ENCODE measurements at regions not wholly inside any gene's neighbourhood (a gene's known extent, or its start where the extent isn't known, plus 50 kb on each side); places are given as distances from the start of the nearest gene placed in this dataset.
"Not testable (repeated sequence)": the region's sequence is repeated elsewhere in the genome, so short reads cannot be mapped to it uniquely, and the experiment has no call there.

DNA sequence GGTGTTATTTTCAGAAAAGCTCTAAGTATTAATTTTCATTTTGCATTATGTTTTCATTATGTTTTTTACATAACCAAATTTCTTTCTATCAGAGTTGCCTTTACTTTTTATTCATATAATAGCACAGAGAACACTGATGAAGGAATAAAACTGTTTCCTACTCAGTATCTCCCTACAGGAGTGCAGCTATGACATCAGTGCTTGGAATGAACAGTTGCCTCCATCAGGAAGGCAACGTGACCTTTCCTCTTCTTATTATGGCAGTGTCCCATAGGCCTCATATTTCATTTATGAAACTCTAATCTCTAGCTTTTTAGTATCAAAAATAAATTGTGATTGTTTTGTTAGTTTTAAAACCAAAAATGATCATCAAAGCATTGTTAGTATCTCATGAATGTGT, 712.8 kb downstream of the CD109 start:
- DNase-seq (ENCODE audit: low spot score), result no peak

DNA sequence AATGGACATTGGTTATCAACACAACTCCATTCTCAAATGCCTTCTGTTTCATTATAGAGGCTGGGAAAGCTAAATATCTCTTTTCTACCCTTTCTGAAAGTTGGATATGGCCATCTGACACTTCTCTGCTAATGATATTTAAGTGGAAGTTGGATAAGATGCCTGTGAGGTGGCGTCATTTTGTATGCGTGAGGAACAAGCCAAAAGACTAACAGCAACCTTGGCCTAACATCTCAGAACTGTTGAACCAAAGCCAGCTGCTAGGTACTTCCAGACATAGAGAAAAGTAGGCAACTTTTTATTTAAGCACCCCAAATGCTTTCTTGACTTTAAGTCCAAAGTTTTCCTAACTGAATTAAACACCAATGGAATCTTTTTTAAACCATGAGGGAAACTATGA, 708.4 kb downstream of the CD109 start:
- DNase-seq (ENCODE audit: low spot score), result no peak

DNA sequence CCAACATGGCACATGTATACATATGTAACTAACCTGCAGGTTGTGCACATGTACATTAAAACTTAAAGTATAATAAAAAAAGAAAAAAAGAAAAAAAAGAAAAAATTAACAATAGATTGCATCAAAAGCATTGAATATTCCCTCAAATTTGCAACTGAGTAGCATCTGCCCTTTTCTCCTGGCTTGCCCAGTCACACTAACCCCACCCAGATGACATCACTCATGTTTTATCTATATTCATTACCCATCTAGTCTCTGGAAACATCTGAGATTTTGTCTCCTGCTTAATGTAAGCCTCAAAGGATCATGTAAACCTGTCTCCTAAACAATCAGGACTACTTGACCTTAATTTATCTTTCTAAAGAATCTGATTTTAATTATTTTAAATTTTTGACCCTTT, 706.8 kb downstream of the CD109 start:
- no peak for DNase-seq (ENCODE audit: low spot score)

DNA sequence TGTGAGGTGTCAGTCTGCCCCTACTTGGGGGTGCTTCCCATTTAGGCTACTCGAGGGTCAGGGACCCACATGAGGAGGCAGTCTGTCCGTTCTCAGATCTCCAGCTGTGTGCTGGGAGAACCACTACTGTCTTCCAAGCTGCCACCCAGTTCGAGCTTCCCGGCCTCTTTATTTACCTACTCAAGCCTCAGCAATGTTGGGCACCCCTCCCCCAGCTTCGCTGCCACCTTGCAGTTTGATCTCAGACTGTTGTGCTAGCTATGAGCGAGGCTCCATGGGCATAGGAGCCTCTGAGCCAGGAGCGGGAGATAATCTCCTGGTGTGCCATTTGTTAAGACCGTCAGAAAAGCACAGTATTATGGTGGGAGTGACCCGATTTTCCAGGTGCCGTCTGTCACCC, 682.4 kb downstream of the CD109 start:
- DNase-seq (ENCODE audit: low spot score), result not testable (repeated sequence)

DNA sequence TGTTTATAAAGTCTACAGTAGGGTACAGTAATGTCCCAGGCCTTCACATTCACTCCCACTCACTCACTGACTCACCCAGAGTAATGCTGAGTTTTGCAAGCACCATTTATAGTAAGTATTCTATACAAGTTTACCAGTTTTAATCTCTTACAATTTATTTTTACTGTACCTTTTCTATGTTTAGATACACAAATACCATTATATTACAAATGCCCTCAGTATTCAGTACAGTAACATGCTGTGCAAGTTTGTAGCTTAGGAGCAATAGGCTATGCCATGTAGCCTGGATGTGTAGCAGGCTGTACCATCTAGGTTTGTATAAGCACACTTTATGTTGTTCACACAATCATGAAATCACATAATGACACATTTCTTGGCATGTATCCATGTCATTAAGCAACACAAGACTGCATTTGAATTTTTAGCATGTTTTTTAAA, 673.6 kb downstream of the CD109 start:
- DNase-seq (ENCODE audit: low spot score), result no peak

DNA sequence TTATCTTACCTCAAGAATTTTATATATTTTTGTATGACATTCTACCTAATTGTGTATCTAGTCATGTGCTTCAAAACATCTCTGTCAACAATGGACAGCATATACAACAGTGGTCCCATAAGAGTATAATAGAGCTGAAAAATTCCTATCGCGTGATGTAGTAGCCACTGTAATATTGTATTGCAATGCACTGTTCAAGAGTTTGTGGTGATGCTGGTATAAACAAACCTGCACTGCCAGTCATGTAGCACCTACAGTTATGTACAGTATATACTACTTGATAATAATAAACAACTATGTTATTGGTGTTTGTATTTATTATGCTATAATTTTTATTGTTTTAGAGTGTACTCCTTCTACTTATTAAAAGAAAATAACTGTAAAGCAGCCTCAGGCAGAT, 672.7 kb downstream of the CD109 start:
- no peak for DNase-seq (ENCODE audit: low spot score)

DNA sequence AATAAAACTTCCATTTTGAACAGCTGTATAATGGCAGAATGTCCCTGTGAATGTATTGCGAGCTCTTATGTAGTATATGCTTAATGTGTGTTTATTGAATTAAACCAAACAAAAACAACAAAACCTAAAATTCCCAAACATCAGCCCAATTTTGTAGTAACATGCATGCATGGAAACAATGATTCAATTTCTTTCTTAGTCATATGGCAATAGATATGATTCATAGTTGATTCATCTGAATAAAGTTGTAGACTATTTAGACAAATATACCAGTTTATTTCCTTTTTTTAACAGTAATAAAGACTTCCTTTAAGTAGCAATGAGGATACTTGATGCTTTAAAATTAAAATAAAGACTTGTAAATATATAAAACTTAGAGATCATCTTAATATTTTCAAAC, 670.6 kb downstream of the CD109 start:
- no peak for DNase-seq (ENCODE audit: low spot score)

DNA sequence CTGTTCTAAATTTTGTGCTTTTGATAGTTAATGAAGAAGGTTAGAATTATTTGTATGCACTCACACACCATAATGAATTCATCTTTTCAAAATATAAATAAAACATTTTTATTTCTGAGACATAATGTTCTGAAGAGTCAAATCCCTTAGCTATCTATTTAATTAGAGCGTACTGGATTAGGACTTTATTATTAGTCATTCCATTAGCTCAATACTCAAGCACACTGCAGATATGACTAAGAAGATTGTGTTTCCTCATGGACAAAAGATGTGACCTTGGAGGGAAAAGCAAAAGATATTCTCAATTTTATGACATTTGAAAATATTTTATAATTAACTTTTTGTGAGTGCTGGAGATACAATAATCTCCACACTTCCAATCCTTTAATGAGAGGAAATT, 666.4 kb downstream of the CD109 start:
- DNase-seq (ENCODE audit: low spot score), result no peak

DNA sequence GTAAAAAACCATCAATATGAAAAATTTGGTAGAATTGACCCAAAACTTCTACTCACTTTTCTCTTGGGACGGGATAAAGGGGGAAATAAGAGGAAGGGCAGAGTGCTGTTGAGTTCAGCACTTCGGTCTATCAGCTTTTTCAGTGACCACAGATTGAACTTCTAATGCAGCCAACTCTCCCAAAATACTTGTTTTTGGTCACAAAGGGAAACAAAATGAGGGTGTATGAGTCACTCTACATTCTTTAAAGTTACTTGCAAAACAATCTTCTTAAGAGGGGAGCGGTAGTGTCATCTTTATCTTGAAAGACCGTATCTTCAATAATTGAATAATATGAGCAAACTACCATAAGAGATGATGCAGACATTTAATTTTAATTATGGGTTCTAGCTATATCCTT, 661.3 kb downstream of the CD109 start:
- DNase-seq (ENCODE audit: low spot score), result no peak

DNA sequence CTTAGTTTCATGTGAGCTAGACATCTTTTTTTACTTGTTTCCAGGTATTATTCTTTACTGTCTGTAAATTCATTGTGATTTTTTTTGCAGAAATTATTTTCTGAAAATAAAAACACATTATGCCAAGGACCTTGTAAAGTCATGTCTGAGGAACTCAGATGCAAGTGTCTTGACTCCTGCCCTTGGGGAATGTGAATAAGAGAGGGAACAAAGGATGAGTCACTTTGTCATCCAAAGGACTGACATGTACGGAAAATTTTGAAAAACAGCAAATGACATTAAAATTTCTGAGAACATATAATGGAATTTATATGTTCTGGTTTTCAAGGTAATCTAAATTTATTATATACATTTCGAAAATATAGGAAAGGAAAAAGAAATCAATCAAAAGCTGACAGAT, 660.4 kb downstream of the CD109 start:
- no peak for DNase-seq (ENCODE audit: low spot score)

DNA sequence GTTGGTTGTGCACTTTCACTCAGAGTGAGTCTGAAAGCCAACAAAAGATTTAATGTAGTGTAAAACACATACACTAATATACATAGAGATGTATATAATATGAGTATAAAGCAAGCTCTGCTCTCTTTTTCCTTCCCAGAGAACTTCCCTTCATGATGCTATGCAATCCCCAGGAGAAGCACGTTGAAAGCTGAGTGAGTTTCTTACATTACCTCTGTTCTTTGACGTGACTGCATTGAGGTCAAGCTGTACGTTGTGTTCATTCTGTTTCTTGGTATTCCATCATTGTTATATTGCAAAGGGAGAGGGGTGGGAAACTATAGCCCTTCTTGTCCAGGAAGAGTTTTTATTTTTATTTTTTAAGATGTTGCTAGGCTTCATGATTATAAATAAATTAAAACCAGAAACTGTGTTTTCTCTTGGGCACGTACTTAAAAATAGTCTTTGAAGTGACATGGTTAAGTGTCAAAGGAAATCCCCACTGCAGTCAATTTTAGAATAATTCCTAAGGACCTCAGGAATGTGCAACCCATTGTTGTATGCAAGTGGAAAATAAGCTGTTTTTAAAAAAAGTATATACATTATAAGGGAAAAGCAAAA, 651.0 kb downstream of the CD109 start:
- no peak for DNase-seq (ENCODE audit: low spot score)

DNA sequence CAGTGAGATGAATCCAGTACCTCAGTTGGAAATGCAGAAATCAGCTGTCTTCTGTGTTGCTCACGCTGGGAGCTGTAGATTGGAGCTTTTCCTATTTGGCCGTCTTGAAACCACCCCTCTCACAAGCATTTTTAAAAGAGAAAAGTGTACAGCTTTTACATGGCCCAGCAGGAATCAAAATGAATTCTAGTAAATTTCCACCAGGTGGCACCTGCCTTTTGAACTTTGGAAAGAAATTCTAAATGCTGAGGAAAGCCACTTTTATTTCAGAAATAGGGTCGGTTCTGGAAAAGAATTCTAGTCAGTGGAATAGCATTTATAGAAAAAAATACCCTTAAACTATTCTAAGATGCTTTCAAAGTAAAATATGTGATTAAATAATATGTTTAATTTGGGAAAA, 647.8 kb downstream of the CD109 start:
- DNase-seq (ENCODE audit: low spot score), result no peak

DNA sequence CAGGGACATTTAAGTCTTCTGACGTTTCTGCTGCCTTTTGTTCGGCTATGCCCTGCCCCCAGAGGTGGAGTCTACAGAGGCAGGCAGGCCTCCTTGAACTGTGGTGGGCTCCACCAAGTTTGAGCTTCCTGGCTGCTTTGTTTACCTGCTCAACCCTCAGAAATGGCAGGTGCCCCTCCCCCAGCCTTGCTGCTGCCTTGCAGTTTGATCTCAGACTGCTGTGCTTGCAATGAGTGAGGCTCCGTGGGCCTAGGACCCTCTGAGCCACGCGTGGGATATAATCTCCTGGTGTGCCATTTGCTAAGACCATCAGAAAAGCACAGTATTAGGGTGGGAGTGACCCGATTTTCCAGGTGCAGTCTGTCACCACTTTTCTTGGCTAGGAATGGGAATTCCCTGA, 647.3 kb downstream of the CD109 start:
- not testable (repeated sequence) for DNase-seq (ENCODE audit: low spot score)

DNA sequence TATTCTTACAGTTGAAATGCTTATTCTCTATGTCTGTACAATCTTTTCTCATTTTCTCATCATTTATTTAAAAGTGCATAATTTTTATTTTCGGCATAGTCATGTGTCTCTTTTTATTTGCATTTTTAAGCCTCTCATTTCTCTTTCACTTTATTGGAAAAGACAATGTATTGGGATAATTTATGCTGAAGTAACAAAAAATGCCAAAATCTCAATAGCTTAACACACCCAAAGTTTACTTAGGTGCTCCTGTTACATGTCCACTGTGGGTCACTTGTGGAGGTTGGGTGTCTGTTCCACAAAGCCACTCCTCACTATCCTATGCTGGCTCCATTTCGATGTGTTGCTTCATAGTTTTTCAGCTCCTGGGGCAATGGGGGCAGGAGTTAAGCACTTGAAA, 638.7 kb downstream of the CD109 start:
- DNase-seq (ENCODE audit: low spot score), result no peak

DNA sequence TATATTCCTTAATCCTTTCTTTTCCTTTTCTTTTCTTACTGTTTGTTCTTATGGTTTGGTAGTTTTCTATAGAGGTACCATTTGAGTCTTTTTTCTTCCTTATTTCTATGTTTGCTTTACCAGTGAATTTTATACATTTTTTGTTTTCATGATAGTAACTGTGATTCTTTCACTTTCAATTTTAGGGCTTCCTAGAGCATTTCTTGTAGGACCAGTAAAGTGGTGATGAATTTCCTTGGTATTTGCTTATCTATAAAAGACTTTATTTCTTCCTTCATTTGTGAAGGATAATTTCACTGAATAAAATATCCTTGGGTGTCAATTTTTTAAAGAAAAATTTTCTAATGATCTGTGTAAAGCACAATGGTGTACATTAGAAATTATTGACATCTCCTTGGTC, 637.4 kb downstream of the CD109 start:
- no peak for DNase-seq (ENCODE audit: low spot score)

DNA sequence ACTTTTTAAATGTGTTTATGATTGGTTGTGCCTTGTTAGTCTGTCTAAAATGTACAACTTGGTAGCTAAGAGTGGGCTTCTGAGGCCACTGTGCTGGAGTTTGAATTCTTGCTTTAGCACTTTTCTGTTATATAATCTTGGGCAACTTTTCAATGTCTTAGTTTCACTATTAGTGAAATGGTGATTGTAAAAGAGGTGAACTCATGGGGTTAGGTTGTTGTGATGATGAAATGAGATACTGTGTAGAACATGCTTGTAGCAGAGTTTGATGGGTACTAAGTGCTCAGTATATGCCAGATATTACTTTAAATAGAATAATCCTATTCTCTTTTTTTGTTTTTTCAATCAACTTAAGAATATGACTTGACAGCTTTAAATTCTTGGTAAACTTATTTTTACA, 624.7 kb downstream of the CD109 start:
- no peak for DNase-seq (ENCODE audit: low spot score)

DNA sequence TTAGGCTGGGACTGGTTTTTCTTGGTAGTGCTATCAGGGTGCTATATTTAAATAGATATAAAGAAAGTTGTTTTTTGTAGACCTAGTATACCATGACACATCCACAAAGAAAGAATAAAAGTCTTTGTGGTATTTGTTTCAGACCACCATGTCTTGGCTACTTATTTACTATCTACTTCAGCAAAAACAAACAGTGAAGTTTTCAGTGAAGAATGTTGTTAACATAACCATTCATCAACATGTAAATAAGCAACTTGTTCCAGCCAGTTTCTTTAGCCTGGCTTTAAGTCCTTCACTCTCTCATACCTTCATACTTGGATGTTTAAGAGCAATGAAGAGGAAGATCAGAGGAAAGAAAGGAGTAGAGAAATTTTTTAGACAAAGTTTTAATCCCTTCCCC, 624.1 kb downstream of the CD109 start:
- no peak for DNase-seq (ENCODE audit: low spot score)

DNA sequence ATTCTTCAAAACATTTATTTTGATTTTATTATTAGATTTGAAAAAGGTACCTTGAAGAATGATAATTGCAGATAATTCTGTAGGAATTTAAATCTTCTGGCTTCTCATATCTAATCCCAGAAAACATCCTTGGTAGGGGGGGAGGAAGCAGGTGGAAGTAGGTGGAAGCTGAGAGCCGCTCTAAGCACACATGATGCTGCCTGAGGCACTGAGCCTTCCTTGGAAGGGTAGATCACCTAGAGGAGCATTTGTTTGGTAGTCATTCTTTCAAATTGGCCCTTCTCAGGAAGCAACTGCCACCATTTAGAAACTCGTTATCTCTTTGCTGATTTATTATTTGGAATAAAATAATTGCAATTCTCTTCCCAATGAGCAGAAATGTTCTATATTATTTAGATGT, 623.3 kb downstream of the CD109 start:
- DNase-seq (ENCODE audit: low spot score), result no peak

DNA sequence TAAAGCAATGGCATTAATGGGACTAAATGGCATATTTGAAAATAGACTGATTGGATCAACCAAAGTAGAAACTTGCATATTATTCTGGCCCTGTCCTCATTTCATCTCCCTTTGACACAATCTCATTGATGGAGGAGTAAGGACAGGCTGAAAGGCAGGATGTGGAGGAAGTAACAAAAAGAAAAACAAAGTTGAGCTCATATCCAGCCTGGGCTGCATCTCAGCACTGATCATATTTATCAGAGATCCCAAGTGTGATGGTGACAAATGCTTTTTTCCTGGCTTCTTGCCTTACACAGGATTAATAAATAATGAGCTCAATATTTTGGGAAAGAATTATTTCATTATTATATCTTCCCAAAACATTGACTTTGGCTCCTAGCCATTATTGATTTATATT, 622.7 kb downstream of the CD109 start:
- no peak for DNase-seq (ENCODE audit: low spot score)

DNA sequence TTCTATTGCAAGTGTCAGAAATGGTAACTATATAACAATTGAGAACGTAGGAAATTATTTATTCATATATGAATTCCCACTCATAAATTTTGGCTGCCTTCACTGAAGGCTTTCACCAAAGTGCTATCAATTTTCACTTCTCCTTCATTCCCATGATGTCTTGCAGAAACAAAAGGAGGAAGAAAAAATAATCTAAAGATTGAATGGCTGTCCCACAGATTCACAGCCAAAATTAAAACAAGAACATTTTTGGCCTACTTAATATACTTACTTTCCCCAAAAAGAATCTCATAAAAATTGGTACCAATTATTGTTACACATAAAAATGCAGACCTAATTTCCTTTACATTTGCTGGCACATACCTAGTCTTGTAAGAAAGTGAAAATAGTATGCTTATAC, 616.1 kb downstream of the CD109 start:
- no peak for DNase-seq (ENCODE audit: low spot score)

DNA sequence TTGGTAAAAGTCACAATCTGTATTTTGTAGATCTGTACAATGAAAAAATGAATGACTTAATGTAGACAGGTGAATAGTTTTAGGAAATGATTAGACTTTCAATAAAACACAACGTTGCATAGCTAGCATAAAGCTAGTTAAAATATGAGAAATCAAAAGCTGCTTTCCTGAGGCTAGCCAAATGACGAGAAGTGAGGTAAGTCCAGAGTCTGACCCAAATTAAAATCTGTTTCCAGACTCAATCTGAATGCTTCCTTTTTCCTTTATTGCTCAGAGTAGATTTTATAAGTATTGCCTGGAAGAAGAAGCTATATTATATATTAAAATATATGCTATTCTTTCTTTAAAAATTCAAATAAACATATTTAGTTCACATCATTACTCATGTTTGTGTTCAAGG, 615.4 kb downstream of the CD109 start:
- DNase-seq (ENCODE audit: low spot score), result no peak

DNA sequence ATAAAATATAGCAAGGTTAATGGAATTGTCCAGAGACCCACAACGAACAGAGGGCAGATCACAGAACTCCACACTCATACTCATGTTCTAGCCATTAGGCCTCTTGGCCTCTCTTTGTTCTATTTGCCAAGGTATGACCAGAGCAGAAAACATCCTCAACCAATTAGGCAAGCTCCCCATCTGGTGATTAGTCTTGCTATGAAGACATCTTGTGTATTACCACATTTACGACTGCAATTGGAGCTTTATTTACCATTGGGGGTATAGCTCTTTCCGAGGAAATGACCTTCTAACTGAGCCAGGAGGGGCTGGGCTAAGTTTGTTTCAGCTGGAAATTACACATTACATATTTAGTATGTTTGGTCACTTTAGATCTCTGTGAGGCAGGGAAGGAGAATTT, 593.9 kb downstream of the CD109 start:
- no peak for DNase-seq (ENCODE audit: low spot score)

DNA sequence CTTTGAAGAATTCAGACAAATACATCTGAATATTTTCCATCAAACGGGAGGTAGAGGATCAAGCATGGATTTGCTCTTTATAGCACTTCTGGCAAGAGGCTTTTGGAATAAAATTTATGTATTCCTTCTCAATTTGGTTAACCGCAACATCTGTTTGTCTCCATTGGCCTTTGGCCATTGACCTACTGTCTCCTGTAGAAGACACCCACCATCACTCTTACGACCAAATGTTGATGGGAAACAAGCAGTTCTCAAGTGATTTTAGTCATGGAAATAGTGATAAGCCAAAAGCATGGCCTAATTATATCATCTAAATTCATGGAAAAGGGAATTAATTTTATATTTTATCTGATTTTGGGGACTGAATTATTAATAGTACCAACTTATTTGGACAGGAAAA, 591.9 kb downstream of the CD109 start:
- no peak for DNase-seq (ENCODE audit: low spot score)

DNA sequence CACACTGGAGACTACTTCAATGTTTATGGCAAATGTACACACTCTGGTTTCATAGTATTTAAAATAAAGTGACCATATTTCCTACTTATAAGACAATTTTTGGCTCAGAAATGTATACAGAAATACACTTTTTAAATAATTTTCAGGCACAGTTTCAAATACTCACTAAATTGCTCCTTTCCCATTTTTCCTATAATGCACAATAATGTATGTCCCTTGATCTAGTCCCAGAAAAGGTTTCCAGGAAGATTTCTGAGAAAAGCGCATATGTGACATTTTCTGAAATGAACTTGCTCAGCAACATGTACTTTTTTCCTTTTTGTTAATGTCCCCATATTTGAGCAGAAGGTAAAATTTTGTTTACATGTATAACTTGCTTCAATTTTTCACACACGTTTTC, 591.4 kb downstream of the CD109 start:
- no peak for DNase-seq (ENCODE audit: low spot score)

DNA sequence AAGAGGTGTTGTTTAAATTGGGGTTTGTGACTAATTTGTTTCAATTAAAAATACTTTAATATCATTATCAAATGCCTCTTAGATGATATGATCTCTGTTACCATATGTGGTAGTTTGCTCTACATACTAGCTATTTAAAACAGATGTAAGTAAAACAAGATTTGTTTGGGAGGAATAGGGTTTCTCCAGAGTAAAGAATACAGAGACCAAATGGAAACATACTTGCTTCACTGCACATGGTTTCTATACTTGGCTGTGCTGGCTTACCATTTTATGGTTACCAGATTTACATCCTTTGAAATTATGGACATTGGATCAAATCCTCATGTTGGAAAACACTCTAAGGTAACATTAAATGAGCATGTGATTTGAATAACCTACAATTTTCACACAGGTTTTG, 588.3 kb downstream of the CD109 start:
- no peak for DNase-seq (ENCODE audit: low spot score)

Measured in Ammon's horn (tissue), 1 donor.